ENCODE measurements at regions not wholly inside any gene's neighbourhood (a gene's known extent, or its start where the extent isn't known, plus 50 kb on each side); places are given as distances from the start of the nearest gene placed in this dataset.

DNA sequence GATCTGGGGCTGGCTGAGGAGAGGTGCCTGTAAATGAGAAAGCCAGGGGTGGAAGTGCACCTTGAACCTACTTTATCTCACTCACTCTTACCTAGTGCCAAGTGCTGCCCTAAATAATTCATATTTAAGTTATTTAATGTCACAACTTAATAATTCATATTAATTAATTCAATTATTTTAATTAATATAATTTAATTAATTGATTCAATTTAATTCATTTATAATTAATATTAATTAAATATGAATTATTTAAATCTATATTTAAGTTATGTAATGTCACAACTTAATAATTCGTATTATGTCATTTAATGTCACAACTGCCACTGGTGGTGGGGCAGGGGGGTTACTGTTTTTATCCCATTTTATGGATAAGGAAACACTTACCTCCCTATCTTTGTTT lies 361.6 kb upstream of the RUNX1 start:
- Histone ChIP-seq H3F3A (ENCODE audit: low read depth) (no peaks in the 10 kb centered on the region), H3K4me1 (ENCODE audit: insufficient read depth, low read length, poor library complexity, severe bottlenecking) (no peaks in the 10 kb centered on the region), H2AFZ (ENCODE audit: low read length) (no peak overlapping the region), H3K9ac (ENCODE audit: low read depth, low read length, poor library complexity, severe bottlenecking) (no peak overlapping the region), H3K4me3 (ENCODE audit: low read length, poor library complexity, severe bottlenecking) (no peak overlapping the region), H3K27me3 (ENCODE audit: insufficient read depth, low read length, poor library complexity, severe bottlenecking) (no peaks in the 10 kb centered on the region), H3K79me2 (ENCODE audit: insufficient read depth, low read length) (no peaks in the 10 kb centered on the region), H4K20me1 (ENCODE audit: insufficient read depth, low read length, poor library complexity, severe bottlenecking) (no peaks in the 10 kb centered on the region), H3K9me3 (ENCODE audit: insufficient read depth, low read depth, low read length) (no peaks in the 10 kb centered on the region), H3K9me2 (replicated peaks; ENCODE audit: low read depth, low read length) (no peaks in the 10 kb centered on the region), H3K36me3 (ENCODE audit: insufficient read depth, low read length) (no peaks in the 10 kb centered on the region), H3K4me2 (ENCODE audit: low read depth, low read length, poor library complexity, severe bottlenecking) (no peak overlapping the region)
- no peak for TF ChIP-seq EZH2phosphoT487 (IDR thresholded peaks at IDR 0.05; ENCODE audit: borderline replicate concordance)
- TF ChIP-seq, protein P1, sequence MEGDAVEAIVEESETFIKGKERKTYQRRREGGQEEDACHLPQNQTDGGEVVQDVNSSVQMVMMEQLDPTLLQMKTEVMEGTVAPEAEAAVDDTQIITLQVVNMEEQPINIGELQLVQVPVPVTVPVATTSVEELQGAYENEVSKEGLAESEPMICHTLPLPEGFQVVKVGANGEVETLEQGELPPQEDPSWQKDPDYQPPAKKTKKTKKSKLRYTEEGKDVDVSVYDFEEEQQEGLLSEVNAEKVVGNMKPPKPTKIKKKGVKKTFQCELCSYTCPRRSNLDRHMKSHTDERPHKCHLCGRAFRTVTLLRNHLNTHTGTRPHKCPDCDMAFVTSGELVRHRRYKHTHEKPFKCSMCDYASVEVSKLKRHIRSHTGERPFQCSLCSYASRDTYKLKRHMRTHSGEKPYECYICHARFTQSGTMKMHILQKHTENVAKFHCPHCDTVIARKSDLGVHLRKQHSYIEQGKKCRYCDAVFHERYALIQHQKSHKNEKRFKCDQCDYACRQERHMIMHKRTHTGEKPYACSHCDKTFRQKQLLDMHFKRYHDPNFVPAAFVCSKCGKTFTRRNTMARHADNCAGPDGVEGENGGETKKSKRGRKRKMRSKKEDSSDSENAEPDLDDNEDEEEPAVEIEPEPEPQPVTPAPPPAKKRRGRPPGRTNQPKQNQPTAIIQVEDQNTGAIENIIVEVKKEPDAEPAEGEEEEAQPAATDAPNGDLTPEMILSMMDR (conservative IDR thresholded peaks at IDR 0.05; ENCODE audit: low read length) = no peak

DNA sequence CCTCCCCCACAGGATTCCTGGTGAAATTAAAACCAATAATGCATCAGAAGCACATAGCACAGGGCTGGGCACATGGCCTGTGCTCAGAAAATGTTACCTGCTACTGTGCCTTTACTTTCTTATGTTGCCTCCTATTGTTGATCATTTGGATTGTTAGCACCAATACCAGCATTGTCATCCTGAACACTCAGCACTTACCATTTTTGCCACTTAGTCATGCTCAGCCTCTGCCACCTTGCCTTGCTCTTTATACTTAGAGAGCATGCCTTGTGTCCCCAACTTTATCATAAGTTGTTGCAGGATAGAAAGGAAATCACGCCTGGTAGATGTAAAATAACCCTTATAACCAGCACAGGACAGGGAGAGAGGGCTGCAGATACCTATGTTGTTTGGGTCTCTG lies 361.0 kb upstream of the RUNX1 start:
- no peak overlapping the region for H2AFZ ChIP-seq (ENCODE audit: low read length)

DNA sequence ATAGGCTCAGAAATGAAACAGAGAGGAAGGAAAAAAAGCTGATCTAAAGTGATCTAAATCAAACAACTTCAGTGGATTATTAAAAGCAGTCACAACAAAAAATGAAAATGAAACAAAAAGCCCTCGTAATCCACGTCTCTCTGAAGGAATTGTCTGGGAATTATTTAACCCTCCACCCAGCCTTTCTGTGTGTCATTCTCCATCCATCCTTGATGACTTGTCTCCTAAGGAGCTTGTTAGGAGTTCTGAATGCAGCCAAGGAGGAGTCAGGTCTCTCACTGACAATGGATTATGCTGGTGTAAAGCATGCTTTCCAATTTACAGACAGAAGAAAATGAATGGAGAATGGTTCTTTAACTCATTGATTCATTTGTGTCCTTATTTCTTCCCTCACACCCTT lies 359.3 kb upstream of the RUNX1 start:
- Histone ChIP-seq H3K27me3 (ENCODE audit: insufficient read depth, low read length, poor library complexity, severe bottlenecking) (no peaks in the 10 kb centered on the region), H4K20me1 (ENCODE audit: insufficient read depth, low read length, poor library complexity, severe bottlenecking) (no peaks in the 10 kb centered on the region), H3F3A (ENCODE audit: low read depth) (no peaks in the 10 kb centered on the region), H3K36me3 (ENCODE audit: insufficient read depth, low read length) (no peaks in the 10 kb centered on the region), H3K4me1 (ENCODE audit: insufficient read depth, low read length, poor library complexity, severe bottlenecking) (no peaks in the 10 kb centered on the region), H3K4me2 (ENCODE audit: low read depth, low read length, poor library complexity, severe bottlenecking) (no peak overlapping the region), H2AFZ (ENCODE audit: low read length) (no peak overlapping the region), H3K79me2 (ENCODE audit: insufficient read depth, low read length) (no peaks in the 10 kb centered on the region), H3K4me3 (ENCODE audit: low read length, poor library complexity, severe bottlenecking) (no peak overlapping the region), H3K9me2 (replicated peaks; ENCODE audit: low read depth, low read length) (no peaks in the 10 kb centered on the region), H3K9me3 (ENCODE audit: insufficient read depth, low read depth, low read length) (no peaks in the 10 kb centered on the region), H3K9ac (ENCODE audit: low read depth, low read length, poor library complexity, severe bottlenecking) (no peak overlapping the region)
- TF ChIP-seq, protein P1 (conservative IDR thresholded peaks at IDR 0.05; ENCODE audit: low read length) = no peak
- TF ChIP-seq EZH2phosphoT487 (IDR thresholded peaks at IDR 0.05; ENCODE audit: borderline replicate concordance) = no peak

More for the DNA sequence above, 361.0 kb upstream of the RUNX1 start:
- H3K4me1 ChIP-seq (ENCODE audit: insufficient read depth, low read length, poor library complexity, severe bottlenecking) = no peaks in the 10 kb centered on the region
- no peaks in the 10 kb centered on the region for H3K9me3 ChIP-seq (ENCODE audit: insufficient read depth, low read depth, low read length)
- no peaks in the 10 kb centered on the region for H4K20me1 ChIP-seq (ENCODE audit: insufficient read depth, low read length, poor library complexity, severe bottlenecking)
- no peaks in the 10 kb centered on the region for H3K27me3 ChIP-seq (ENCODE audit: insufficient read depth, low read length, poor library complexity, severe bottlenecking)
- no peak overlapping the region for H3K9ac ChIP-seq (ENCODE audit: low read depth, low read length, poor library complexity, severe bottlenecking)
- H3K4me3 ChIP-seq (ENCODE audit: low read length, poor library complexity, severe bottlenecking) = no peak overlapping the region
- no peaks in the 10 kb centered on the region for H3F3A ChIP-seq (ENCODE audit: low read depth)
- no peak overlapping the region for H3K4me2 ChIP-seq (ENCODE audit: low read depth, low read length, poor library complexity, severe bottlenecking)
- no peaks in the 10 kb centered on the region for H3K36me3 ChIP-seq (ENCODE audit: insufficient read depth, low read length)
- H3K79me2 ChIP-seq (ENCODE audit: insufficient read depth, low read length) = no peaks in the 10 kb centered on the region
- no peak for TF ChIP-seq EZH2phosphoT487 (IDR thresholded peaks at IDR 0.05; ENCODE audit: borderline replicate concordance)
- TF ChIP-seq, protein P1 (conservative IDR thresholded peaks at IDR 0.05; ENCODE audit: low read length) = no peak
- no peaks in the 10 kb centered on the region for H3K9me2 ChIP-seq (replicated peaks; ENCODE audit: low read depth, low read length)
